ENCODE measurements at regions not wholly inside any gene's neighbourhood (a gene's known extent, or its start where the extent isn't known, plus 50 kb on each side); places are given as distances from the start of the nearest gene placed in this dataset.

DNA sequence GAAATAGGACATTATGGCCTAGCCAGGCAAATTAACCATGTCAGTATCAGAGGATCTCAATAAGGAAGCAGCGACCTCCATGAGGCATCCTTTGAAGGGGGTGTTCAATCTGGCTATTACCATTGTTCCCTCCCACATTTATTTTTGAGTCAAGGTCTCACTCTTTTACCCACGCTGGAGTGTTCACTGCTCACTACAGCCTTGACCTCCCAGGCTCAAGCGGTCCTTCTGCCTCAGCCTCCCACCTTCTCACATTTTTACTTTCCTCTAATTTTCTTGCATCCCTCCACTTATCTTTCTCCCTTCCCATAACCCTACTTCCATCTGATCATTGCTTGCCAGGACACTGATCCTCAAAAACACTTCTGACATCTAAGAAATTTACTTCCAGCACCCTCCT lies 654.0 kb upstream of the NR2F2 start:
- TF ChIP-seq, protein P1, sequence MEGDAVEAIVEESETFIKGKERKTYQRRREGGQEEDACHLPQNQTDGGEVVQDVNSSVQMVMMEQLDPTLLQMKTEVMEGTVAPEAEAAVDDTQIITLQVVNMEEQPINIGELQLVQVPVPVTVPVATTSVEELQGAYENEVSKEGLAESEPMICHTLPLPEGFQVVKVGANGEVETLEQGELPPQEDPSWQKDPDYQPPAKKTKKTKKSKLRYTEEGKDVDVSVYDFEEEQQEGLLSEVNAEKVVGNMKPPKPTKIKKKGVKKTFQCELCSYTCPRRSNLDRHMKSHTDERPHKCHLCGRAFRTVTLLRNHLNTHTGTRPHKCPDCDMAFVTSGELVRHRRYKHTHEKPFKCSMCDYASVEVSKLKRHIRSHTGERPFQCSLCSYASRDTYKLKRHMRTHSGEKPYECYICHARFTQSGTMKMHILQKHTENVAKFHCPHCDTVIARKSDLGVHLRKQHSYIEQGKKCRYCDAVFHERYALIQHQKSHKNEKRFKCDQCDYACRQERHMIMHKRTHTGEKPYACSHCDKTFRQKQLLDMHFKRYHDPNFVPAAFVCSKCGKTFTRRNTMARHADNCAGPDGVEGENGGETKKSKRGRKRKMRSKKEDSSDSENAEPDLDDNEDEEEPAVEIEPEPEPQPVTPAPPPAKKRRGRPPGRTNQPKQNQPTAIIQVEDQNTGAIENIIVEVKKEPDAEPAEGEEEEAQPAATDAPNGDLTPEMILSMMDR (IDR thresholded peaks at IDR 0.05), result no peak
- no peak for TF ChIP-seq POLR2A (IDR thresholded peaks at IDR 0.05)

Measured in uterus (tissue), 2 donors.